GM04504 (cell line): ENCODE measurements at regions not wholly inside any gene's neighbourhood (a gene's known extent, or its start where the extent isn't known, plus 50 kb on each side); places are given as distances from the start of the nearest gene placed in this dataset.
"Not testable (repeated sequence)": the region's sequence is repeated elsewhere in the genome, so short reads cannot be mapped to it uniquely, and the experiment has no call there.

Source experiments
- DNase-seq: peaks from one replicate; pipeline ENCODE4 v3.0.0-alpha.2; 2012; ENCODE audit warnings: low read depth

- DNase-seq: not testable (repeated sequence)
Observed at GRCh38 chr14:59006179-59006578, 182.3 kb upstream of the DAAM1 start.

- DNase-seq: no peak
Observed at GRCh38 chr14:59009967-59010366, 178.5 kb upstream of the DAAM1 start.

- no peak for DNase-seq
Observed at GRCh38 chr14:59013672-59014298, 174.7 kb upstream of the DAAM1 start.

DNA sequence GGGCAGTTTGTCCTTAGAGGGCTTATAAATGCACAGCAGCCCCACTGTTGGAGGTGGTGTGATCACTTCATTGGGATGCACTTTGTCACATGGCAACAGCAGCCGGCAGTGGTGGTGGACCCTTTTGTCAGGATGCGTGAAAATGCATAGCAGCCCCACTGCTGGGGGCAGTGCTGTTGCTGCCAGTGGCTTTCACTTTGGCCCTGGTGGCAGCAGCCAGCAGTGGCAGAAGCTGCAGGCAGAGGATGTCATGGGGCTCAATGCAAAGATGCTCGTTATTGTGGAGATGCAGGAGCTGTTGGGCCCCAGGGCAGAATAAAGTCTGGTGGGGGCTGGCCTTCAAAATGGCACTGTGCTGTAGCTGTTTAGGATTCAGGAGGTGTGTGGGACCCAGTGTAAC is 173.0 kb upstream of the DAAM1 start:
- DNase-seq: no peak

DNA sequence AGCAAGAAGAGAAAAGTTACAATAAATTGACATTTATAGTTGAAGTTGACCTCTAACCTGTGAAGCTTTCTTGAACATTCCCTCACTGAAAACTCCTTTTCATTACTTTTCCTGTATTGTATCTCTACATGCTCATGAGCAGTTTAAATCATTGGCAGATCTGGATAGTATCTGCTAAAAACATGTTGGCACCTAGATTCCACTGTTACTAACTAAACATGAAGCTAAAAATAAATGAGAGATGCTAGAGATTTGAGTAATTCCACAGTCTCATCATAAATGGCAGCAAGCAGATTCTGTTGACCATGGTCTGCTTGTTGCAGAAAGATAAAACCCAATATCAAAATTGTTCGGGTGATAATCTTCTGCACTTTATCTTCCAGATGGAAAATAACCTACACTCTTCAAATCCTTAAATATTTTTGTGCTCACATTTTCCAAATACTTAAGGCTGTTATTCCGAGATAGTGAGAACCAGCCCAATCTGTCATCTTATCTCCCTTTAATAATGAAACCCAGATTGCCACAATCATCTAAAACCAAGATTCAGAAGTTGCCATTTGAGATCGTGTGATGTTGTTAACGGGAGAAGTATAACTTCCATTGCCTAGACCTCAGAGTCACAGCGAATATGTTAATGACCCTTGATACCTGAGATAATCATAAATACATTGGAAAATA is 171.0 kb upstream of the DAAM1 start:
- no peak for DNase-seq

DNA sequence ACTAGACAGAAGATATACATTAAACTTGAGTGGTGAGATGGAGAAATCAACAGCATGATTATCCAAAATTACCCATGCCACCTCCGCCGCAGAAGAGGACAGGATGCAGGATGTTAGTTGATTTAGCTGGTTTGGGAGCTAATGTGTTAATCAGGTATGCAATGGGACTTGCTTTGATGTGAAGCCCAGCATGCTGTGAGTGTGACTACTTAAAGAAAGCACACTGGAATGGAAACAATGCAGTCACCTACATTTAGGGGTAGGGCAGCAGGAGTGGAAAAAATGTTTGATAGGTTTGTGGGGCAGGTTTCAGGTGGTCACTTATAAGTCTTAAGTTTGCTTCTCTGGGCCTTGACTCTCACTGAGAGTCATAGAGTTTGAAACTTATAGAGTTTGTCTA is 170.0 kb upstream of the DAAM1 start:
- DNase-seq: no peak

DNA sequence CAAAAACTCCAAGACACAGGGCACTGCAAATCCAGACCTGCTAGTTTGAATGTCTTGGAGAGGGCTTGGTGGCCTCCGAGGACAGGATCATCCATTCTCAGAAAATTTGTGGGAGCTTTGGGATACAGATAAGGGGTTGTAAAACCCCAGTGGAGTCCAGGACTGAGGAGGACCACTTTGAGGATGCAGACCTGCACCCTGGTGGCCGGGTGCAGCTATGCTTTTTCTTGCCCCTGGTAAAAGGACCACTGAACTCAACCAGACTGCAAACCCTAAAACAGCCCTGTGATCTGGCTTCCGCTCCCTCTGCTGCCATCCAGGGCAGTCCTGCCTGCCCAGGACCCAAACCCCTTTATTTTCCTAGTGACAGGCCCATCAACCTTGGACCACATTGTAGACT is 169.5 kb upstream of the DAAM1 start:
- DNase-seq: no peak

DNA sequence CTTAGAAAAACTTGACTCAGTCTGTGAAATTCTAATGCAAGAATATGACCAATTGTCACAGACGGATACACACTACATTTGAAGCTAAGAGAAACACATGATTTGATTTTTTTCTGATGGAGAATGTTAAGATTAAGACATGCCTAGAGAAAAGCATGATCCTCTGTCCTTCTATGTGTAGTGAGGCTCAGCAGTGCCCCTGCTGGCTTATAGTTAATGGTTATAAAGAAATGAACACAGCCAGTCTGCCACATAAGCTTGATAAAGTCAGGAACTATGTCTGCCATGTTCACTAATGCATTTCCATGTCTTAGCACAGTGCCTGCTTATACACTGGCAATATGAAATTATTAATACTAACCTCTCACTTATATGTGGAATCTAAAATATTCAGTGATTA is 168.1 kb upstream of the DAAM1 start:
- DNase-seq: no peak

DNA sequence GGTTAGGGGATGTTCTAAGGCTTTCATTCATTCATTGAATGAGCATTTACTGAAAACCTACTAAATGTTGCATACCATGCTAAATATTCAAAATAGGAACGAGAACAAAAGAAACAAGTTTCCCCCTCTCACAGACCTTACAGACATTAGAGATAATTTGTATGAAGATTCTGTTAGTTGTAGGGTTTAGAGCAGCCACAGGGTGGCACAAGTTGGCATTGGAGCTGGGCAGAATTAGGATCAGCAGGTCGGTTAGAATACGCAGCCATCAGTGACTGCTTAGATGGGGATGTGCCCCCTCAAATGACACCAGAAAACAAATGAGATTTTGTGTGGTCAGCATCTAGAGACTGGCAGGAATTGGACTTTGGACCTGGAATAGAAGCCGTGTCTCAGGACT is 166.3 kb upstream of the DAAM1 start:
- DNase-seq: no peak

- no peak for DNase-seq
Observed at GRCh38 chr14:59026081-59026480, 162.4 kb upstream of the DAAM1 start.

DNA sequence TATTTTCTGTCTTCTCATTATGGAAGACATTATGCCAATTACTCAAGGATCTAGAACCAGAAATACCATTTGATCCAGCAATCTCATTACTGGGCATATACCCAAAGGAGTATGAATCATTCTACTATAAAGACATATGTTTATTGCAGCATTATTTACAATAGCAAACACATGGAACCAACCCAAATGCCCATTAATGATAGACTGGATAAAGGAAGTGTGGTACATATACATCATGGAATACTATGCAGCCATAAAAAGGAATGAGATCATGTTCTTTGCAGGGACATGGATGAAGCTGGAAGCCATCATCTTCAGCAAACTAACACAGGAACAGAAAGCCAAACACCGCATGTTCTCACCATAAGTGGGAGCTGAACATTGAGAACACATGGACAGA is 161.8 kb upstream of the DAAM1 start:
- DNase-seq: not testable (repeated sequence)

GRCh38 chr14:59028476-59029202 is 159.8 kb upstream of the DAAM1 start:
- peak; percentile 93 for DNase-seq

GRCh38 chr14:59032826-59033225 is 155.6 kb upstream of the DAAM1 start:
- DNase-seq: no peak

DNA sequence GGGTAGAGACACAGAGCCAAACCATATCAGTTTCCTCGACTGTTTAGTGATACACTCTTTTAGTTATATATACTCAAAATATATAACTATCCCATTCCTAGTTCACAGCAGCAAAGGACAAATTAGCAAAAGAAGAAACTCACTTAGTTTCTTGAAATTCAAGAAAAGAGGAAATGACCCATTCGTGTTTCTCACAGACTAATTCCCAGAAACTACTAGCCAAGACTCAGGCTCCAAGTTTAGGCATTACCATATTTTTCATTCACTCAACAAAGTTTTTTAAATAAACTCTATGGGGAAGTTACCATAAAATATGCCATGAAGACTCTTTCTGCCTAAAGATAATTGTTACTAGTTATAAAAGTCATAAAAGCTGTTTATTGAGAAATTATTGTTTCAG is 152.3 kb upstream of the DAAM1 start:
- no peak for DNase-seq

- no peak for DNase-seq
Observed at GRCh38 chr14:59037086-59037485, 151.4 kb upstream of the DAAM1 start.

GRCh38 chr14:59037620-59038019 is 150.8 kb upstream of the DAAM1 start:
- no peak for DNase-seq

DNA sequence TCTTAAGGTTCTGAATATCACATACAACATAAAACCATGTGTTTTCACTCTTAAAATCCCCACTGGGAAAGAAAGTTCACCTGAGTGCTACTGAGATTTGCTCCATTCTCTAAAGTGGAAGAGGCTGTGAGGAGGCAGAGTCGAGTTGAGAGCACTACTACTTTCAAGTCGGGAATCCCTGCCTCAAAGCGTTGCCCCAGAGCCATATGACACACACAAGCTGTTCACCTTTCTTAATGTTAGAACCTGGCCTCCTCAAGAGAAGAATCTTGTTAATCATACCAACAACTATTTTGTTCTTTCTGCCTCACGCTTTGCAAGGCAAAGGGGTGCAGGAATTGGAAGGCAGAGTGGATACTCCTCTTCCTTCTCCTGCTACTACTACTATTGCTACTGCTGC is 149.7 kb upstream of the DAAM1 start:
- no peak for DNase-seq

DNA sequence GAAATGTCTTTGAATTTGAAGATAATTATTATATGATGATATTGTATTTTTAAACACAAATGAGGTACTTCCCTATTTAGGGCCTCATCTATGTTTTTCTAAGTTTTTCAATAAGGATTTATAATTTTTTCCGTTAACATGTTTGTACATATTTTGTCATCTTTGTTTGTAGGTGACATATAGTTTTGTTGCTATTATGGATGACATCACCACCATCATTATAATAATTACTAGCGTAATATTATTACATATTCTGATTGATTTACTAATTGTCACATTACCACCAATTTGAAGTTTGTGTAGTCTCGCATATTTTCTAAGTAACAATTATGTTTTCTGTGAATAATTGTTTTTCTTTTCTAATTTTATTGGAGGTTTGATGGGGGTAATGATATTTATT is 147.2 kb upstream of the DAAM1 start:
- no peak for DNase-seq

GRCh38 chr14:59044707-59045106 is 143.8 kb upstream of the DAAM1 start:
- no peak for DNase-seq

DNA sequence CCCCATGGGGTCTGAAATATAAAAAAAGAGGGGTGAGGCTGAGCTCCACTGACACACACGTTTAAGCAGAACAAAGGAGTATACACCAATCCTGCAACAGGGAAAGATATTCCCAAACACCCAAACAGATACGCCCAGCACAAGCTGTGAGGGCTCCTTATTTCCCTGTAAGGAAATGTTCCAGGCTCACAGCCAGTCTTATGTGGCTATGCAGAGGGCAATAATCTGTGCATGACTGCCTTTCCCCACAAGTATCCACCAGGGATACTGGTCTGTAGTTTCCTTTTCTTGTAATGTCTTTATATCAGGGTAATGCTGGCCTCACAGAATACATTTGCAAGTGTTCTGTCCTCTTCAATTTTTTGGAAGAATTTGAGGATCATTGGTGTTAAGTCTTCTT is 141.7 kb upstream of the DAAM1 start:
- DNase-seq: no peak

DNA sequence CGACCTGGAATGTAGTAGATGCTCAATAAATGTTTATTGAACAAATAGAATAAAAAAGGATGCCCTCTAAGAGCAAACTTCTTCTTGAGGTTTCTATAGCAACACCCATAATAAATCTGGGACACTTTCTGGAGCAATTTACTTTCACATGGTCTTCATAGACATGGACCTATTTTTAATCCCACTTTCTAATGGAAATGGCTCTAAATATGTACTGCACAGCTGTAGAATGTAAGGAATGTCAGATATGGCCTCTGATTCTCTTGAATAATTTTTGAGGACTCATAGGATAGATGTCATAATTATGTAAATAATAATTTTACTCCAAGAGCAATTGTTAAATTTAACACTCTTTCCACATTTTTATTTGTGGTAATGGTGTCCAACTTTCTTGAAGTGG is 133.5 kb upstream of the DAAM1 start:
- no peak for DNase-seq

GRCh38 chr14:59055439-59056045 is 132.9 kb upstream of the DAAM1 start:
- DNase-seq: peak; percentile 20

GRCh38 chr14:59057551-59057950 is 130.9 kb upstream of the DAAM1 start:
- no peak for DNase-seq
